ENCODE measurements at regions not wholly inside any gene's neighbourhood (a gene's known extent, or its start where the extent isn't known, plus 50 kb on each side); places are given as distances from the start of the nearest gene placed in this dataset.

DNA sequence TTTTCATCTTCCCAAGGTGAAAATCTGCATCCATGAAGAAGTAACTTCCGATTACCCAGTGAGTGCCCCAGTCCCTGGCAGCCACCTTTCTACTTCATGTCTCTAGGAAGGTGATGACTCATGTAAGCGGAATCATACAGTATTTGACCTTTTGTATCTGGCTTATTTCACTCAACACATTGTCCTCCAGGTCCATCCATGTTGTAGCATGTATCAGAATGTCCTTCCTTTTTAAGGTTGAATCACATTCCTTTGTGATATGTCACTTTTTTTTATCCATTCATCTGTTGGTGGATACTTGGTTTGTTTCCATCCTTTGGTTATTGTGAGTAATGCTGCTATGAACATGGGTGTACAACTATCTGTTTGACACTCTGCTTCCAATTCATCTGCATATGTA is 176.3 kb upstream of the CDYL start:
- Histone ChIP-seq H3K27ac (ENCODE audit: low read depth in 1 of 2, low read length in 2 of 2) (no peak overlapping the region), H3K36me3 (ENCODE audit: control insufficient read depth in 1 of 2, insufficient read depth in 2 of 2, low read length in 1 of 2) (no peaks in the 10 kb centered on the region), H3K27me3 (ENCODE audit: control insufficient read depth in 1 of 2, insufficient read depth in 2 of 2, low read length in 1 of 2) (no peaks in the 10 kb centered on the region), H3K9me3 (ENCODE audit: control insufficient read depth, low read length) (no peaks in the 10 kb centered on the region), H3K4me1 (ENCODE audit: control insufficient read depth in 1 of 2, insufficient read depth in 2 of 2, low read length in 2 of 2) (no peaks in the 10 kb centered on the region), H3K4me3 (ENCODE audit: low read length in 2 of 2) (no peak overlapping the region)
- WGBS, 2 donors = 97 to 98% methylated on average over 2 of the region's 2 CpGs
- intact Hi-C loops (cut with DNase I) = no loop called here
- ATAC-seq (ENCODE audit: low FRiP score) = no peak
- no peak for DNase-seq

DNA sequence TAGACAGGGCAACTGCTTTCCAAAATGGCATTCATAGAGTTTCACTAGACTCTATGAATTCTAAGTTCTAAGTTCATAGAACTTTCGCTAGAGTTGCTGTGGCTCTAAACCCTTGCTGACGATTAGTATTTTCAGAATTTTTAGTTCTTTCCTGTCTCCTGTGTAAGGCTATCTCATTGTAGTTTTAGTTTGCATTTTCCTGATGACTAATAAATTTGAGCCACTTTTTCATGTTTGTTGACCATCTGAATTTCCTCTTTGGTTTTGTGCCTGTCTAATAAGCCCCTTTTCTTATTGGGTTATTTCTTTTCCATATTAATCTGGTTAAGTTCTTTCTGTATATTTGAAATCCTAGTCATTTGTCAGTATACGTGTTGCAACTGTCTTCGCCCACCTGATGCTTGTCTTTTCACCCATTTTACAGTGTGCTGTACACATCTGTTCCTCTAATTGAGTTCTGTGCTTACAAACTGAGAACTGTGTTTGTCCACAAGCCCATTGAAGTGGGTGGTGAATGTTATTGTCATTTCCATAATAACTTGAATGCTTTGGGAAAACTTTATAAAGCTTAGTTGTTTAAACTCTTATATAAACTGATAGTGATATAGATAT is 177.7 kb upstream of the CDYL start:
- no peaks in the 10 kb centered on the region for H3K4me1 ChIP-seq (ENCODE audit: control insufficient read depth in 1 of 2, insufficient read depth in 2 of 2, low read length in 2 of 2)
- DNase-seq = no peak
- ATAC-seq (ENCODE audit: low FRiP score) = no peak
- no peaks in the 10 kb centered on the region for H3K36me3 ChIP-seq (ENCODE audit: control insufficient read depth in 1 of 2, insufficient read depth in 2 of 2, low read length in 1 of 2)
- H3K4me3 ChIP-seq (ENCODE audit: low read length in 2 of 2) = no peak overlapping the region
- intact Hi-C loops (cut with DNase I) = no loop called here
- H3K9me3 ChIP-seq (ENCODE audit: control insufficient read depth, low read length) = no peaks in the 10 kb centered on the region
- WGBS, 2 donors = 92 to 94% methylated on average over 4 of the region's 4 CpGs
- no peaks in the 10 kb centered on the region for H3K27me3 ChIP-seq (ENCODE audit: control insufficient read depth in 1 of 2, insufficient read depth in 2 of 2, low read length in 1 of 2)
- no peak overlapping the region for H3K27ac ChIP-seq (ENCODE audit: low read depth in 1 of 2, low read length in 2 of 2)

DNA sequence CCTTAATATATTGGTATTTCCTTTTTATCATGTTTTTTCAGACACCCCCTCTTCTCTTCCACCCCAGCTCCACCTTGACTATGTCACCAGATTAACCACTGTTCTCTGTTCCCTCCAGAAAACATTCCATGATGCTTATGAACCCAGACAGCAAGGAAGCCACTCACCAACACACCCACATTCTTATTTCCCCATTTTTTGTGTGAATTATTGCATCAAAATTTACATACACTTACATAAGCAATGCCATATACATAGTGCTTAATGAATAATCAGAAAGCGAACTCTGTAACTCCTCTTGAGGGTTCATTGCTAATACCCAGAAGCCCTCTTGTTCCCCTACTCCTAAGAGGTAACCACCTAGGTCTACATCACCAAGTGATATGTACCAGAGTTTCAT is 182.3 kb upstream of the CDYL start:
- intact Hi-C loops (cut with DNase I) = no loop called here
- Histone ChIP-seq H3K27ac (ENCODE audit: low read depth in 1 of 2, low read length in 2 of 2) (no peak overlapping the region), H3K36me3 (ENCODE audit: control insufficient read depth in 1 of 2, insufficient read depth in 2 of 2, low read length in 1 of 2) (no peaks in the 10 kb centered on the region), H3K9me3 (ENCODE audit: control insufficient read depth, low read length) (no peaks in the 10 kb centered on the region), H3K4me1 (ENCODE audit: control insufficient read depth in 1 of 2, insufficient read depth in 2 of 2, low read length in 2 of 2) (no peaks in the 10 kb centered on the region), H3K4me3 (ENCODE audit: low read length in 2 of 2) (no peak overlapping the region), H3K27me3 (ENCODE audit: control insufficient read depth in 1 of 2, insufficient read depth in 2 of 2, low read length in 1 of 2) (peaks cover 0 to 3% of the 10 kb centered on the region in 2 donors)
- 96 to 100% methylated on average over 1 of the region's 1 CpG for WGBS, 2 donors
- DNase-seq (no peak), ATAC-seq (ENCODE audit: low FRiP score) (no peak)

DNA sequence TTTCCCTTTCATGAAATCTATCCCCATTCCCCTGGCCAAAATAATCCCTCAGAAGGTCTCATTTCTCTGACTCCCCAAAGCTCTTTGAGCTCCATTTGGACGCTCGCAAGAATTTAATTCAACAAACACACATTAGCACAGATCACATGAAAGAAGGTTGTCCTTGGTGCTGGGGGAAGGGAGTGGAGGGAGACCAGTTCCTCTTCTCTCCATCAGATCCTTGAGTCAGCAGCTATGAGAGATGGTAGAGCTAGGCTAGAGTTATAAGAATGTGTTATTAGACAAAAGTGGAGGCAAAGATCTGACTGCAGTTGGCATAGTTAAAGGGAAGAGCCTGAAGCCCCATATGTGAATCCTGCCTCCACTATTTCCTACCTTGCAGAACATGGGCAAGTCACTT is 184.2 kb upstream of the CDYL start:
- Histone ChIP-seq H3K27me3 (ENCODE audit: control insufficient read depth in 1 of 2, insufficient read depth in 2 of 2, low read length in 1 of 2) (peaks cover 0 to 3% of the 10 kb centered on the region in 2 donors), H3K9me3 (ENCODE audit: control insufficient read depth, low read length) (no peaks in the 10 kb centered on the region), H3K27ac (ENCODE audit: low read depth in 1 of 2, low read length in 2 of 2) (no peak overlapping the region), H3K36me3 (ENCODE audit: control insufficient read depth in 1 of 2, insufficient read depth in 2 of 2, low read length in 1 of 2) (no peaks in the 10 kb centered on the region), H3K4me3 (ENCODE audit: low read length in 2 of 2) (no peak overlapping the region), H3K4me1 (ENCODE audit: control insufficient read depth in 1 of 2, insufficient read depth in 2 of 2, low read length in 2 of 2) (no peaks in the 10 kb centered on the region)
- intact Hi-C loops (cut with DNase I) = no loop called here
- ATAC-seq (ENCODE audit: low FRiP score) (no peak), DNase-seq (no peak)
- 97% methylated on average over 2 of the region's 2 CpGs for WGBS, 2 donors

DNA sequence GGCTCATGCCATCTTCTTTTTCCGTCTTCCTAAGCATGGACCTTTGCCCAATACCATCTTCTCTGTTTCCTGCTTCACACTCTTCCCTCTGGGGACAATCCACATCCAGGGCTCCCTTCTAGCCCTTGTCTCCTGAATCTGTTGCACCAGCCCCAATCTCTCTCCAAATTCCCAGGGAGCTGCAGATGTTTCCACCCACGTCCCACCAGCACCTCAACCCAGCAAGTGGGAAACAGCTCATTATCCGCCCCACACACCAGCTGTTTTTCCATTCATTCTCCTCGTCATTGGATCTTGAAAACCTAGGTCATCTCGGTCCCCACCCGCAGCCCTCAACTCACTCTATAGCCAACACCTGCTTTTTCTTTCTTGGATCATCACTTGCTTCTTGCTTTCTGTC is 185.0 kb upstream of the CDYL start:
- no peak overlapping the region for H3K4me3 ChIP-seq (ENCODE audit: low read length in 2 of 2)
- intact Hi-C loops (cut with DNase I) = no loop called here
- no peaks in the 10 kb centered on the region for H3K9me3 ChIP-seq (ENCODE audit: control insufficient read depth, low read length)
- WGBS, 2 donors = 96 to 97% methylated on average over 6 of the region's 6 CpGs
- no peaks in the 10 kb centered on the region for H3K36me3 ChIP-seq (ENCODE audit: control insufficient read depth in 1 of 2, insufficient read depth in 2 of 2, low read length in 1 of 2)
- DNase-seq = no peak
- no peak for ATAC-seq (ENCODE audit: low FRiP score)
- peaks cover 0 to 3% of the 10 kb centered on the region in 2 donors for H3K27me3 ChIP-seq (ENCODE audit: control insufficient read depth in 1 of 2, insufficient read depth in 2 of 2, low read length in 1 of 2)
- no peak overlapping the region for H3K27ac ChIP-seq (ENCODE audit: low read depth in 1 of 2, low read length in 2 of 2)
- H3K4me1 ChIP-seq (ENCODE audit: control insufficient read depth in 1 of 2, insufficient read depth in 2 of 2, low read length in 2 of 2) = no peaks in the 10 kb centered on the region

DNA sequence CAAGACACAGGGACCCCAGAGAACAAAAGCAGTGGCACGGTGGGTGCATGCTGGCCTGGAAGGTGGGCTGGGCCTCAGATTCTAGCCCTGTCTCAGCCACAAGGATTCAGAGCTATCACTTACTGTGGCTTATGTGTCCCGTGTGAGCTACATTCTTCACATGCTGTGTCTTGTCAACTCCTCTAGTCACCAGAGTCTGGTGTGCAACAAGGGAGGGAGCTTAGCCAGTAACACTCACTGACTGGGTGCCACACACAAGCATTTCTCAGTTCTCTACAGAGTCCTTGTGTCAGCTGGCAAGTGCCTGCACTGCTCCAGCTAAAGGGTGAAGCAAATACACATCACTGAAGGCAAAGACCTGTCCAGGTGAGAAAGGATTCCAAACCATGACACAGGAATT is 186.9 kb upstream of the CDYL start:
- H3K36me3 ChIP-seq (ENCODE audit: control insufficient read depth in 1 of 2, insufficient read depth in 2 of 2, low read length in 1 of 2) = no peaks in the 10 kb centered on the region
- no peaks in the 10 kb centered on the region for H3K9me3 ChIP-seq (ENCODE audit: control insufficient read depth, low read length)
- H3K4me3 ChIP-seq (ENCODE audit: low read length in 2 of 2) = no peak overlapping the region
- WGBS, 2 donors = 93 to 95% methylated on average over 2 of the region's 2 CpGs
- no peak overlapping the region for H3K27ac ChIP-seq (ENCODE audit: low read depth in 1 of 2, low read length in 2 of 2)
- DNase-seq = no peak
- H3K4me1 ChIP-seq (ENCODE audit: control insufficient read depth in 1 of 2, insufficient read depth in 2 of 2, low read length in 2 of 2) = no peaks in the 10 kb centered on the region
- intact Hi-C loops (cut with DNase I) = no loop called here
- H3K27me3 ChIP-seq (ENCODE audit: control insufficient read depth in 1 of 2, insufficient read depth in 2 of 2, low read length in 1 of 2) = peaks cover 0 to 3% of the 10 kb centered on the region in 2 donors
- ATAC-seq (ENCODE audit: low FRiP score) = no peak

DNA sequence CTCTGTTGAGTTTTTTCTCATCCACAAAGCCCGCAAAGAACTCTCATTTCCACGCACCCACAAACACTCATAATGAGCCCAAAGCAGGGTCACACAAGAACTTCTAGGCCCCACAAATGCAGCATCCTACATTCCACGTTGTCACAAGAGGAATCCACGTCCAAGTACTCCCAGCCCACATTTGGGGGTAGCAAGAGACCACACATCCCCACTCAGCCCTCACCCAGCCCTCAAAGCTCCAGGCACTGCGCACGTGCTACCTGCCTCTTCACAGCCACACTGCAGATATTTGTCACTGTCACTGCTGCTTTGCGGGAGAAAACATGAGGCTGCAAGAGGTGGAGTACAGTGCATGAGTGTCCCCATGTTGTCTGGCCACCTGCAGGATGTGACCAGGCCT is 187.6 kb upstream of the CDYL start:
- WGBS, 2 donors = 97 to 99% methylated on average over 7 of the region's 7 CpGs
- H3K27me3 ChIP-seq (ENCODE audit: control insufficient read depth in 1 of 2, insufficient read depth in 2 of 2, low read length in 1 of 2) = peaks cover 0 to 3% of the 10 kb centered on the region in 2 donors
- no peaks in the 10 kb centered on the region for H3K36me3 ChIP-seq (ENCODE audit: control insufficient read depth in 1 of 2, insufficient read depth in 2 of 2, low read length in 1 of 2)
- ATAC-seq (ENCODE audit: low FRiP score) (no peak), DNase-seq (no peak)
- H3K9me3 ChIP-seq (ENCODE audit: control insufficient read depth, low read length) = no peaks in the 10 kb centered on the region
- intact Hi-C loops (cut with DNase I) = no loop called here
- H3K4me1 ChIP-seq (ENCODE audit: control insufficient read depth in 1 of 2, insufficient read depth in 2 of 2, low read length in 2 of 2) = no peaks in the 10 kb centered on the region
- no peak overlapping the region for H3K27ac ChIP-seq (ENCODE audit: low read depth in 1 of 2, low read length in 2 of 2)
- H3K4me3 ChIP-seq (ENCODE audit: low read length in 2 of 2) = no peak overlapping the region

DNA sequence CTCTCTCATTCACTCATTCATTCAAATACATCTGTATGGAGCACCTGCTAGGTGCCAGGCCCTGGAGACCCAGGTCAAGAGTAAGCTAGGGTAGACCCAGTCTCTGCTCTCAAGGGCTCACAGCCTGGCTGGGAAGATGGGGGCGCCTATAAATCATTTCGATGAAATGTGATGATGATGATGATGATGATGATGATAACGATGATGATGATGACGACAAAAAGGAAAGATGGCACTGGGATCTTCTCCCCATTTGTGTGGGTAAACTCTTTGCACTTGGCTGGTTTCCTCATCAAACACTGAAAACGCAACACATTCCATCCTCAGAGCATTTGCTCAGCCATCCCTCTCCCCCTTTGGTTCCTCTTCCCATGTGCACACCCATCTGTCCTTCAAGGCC is 188.0 kb upstream of the CDYL start:
- ATAC-seq (ENCODE audit: low FRiP score) = no peak
- no peak for DNase-seq
- Histone ChIP-seq H3K36me3 (ENCODE audit: control insufficient read depth in 1 of 2, insufficient read depth in 2 of 2, low read length in 1 of 2) (no peaks in the 10 kb centered on the region), H3K9me3 (ENCODE audit: control insufficient read depth, low read length) (no peaks in the 10 kb centered on the region), H3K27me3 (ENCODE audit: control insufficient read depth in 1 of 2, insufficient read depth in 2 of 2, low read length in 1 of 2) (peaks cover 0 to 3% of the 10 kb centered on the region in 2 donors), H3K4me1 (ENCODE audit: control insufficient read depth in 1 of 2, insufficient read depth in 2 of 2, low read length in 2 of 2) (no peaks in the 10 kb centered on the region), H3K27ac (ENCODE audit: low read depth in 1 of 2, low read length in 2 of 2) (no peak overlapping the region), H3K4me3 (ENCODE audit: low read length in 2 of 2) (no peak overlapping the region)
- intact Hi-C loops (cut with DNase I) = no loop called here
- 97 to 99% methylated on average over 5 of the region's 5 CpGs for WGBS, 2 donors

DNA sequence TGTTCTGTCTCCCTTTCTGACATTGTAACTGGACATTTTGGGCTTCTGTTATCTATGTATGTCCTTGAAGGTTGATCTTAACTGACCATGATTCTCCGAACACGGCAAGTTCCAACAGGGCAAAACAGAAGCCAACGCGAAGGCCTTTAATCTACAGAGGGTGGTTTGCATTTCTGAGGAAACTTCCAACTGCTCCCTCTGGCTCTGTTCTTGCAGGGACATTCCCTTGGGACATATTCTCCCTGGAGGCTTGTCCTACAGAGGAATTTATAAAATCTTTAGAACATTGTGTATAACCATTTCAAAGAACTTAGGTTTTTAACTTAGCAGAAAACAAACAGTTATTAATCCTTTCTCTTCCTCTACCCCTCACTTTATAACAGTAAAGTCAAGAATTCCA is 189.0 kb upstream of the CDYL start:
- Histone ChIP-seq H3K4me1 (ENCODE audit: control insufficient read depth in 1 of 2, insufficient read depth in 2 of 2, low read length in 2 of 2) (peaks cover 0 to 1% of the 10 kb centered on the region in 2 donors), H3K4me3 (ENCODE audit: low read length in 2 of 2) (no peak overlapping the region), H3K27ac (ENCODE audit: low read depth in 1 of 2, low read length in 2 of 2) (no peak overlapping the region), H3K27me3 (ENCODE audit: control insufficient read depth in 1 of 2, insufficient read depth in 2 of 2, low read length in 1 of 2) (peaks cover 0 to 3% of the 10 kb centered on the region in 2 donors), H3K36me3 (ENCODE audit: control insufficient read depth in 1 of 2, insufficient read depth in 2 of 2, low read length in 1 of 2) (no peaks in the 10 kb centered on the region), H3K9me3 (ENCODE audit: control insufficient read depth, low read length) (no peaks in the 10 kb centered on the region)
- ATAC-seq (ENCODE audit: low FRiP score) (no peak), DNase-seq (no peak)
- intact Hi-C loops (cut with DNase I) = no loop called here
- WGBS, 2 donors = 36 to 48% methylated on average over 4 of the region's 4 CpGs
